Adipocyte (in vitro differentiated cells): ENCODE measurements at regions not wholly inside any gene's neighbourhood (a gene's known extent, or its start where the extent isn't known, plus 50 kb on each side); places are given as distances from the start of the nearest gene placed in this dataset.
A peak's percentile ranks its signal among the peaks of the same experiment; 100 is the strongest.
"Not testable (repeated sequence)": the region's sequence is repeated elsewhere in the genome, so short reads cannot be mapped to it uniquely, and the experiment has no call there.

Experiments used
- DNase-seq: peaks from one replicate; pipeline ENCODE4 v3.0.0-alpha.2; 2015; ENCODE audit warnings: low read depth
- H3K27me3 ChIP-seq: replicated peaks from 2 replicates; pipeline ENCODE4 v1.7.0; 2013; ENCODE audit warnings: mild to moderate bottlenecking, low read length, moderate library complexity; ENCODE audit not compliant: control insufficient read depth, insufficient read depth
- H3K36me3 ChIP-seq: 2 replicates; pipeline ENCODE4 v1.7.0; 2013; ENCODE audit warnings: low read length, mild to moderate bottlenecking, moderate library complexity; ENCODE audit not compliant: control insufficient read depth, insufficient read depth, severe bottlenecking
- H3K4me1 ChIP-seq: 2 replicates; pipeline ENCODE4 v1.7.0; 2013; ENCODE audit warnings: mild to moderate bottlenecking, low read length, moderate library complexity; ENCODE audit not compliant: control insufficient read depth, insufficient read depth
- H3K4me3 ChIP-seq: 2 replicates; pipeline ENCODE4 v1.7.0; 2013; ENCODE audit warnings: mild to moderate bottlenecking, low read length, moderate library complexity
- H3K9ac ChIP-seq: 2 replicates; pipeline ENCODE4 v1.7.0; 2013; ENCODE audit warnings: mild to moderate bottlenecking, low read length, moderate library complexity
- H3K9me3 ChIP-seq: 2 replicates; pipeline ENCODE4 v1.7.0; 2013; ENCODE audit warnings: mild to moderate bottlenecking, low read length, moderate library complexity; ENCODE audit not compliant: control insufficient read depth

GRCh38 chr17:71432378-71433315, 688.2 kb upstream of the SOX9 start:
- DNase-seq = peak; percentile 25
- Histone ChIP-seq H3K27me3 (no peaks in the 10 kb centered on the region), H3K4me3 (no peak overlapping the region), H3K9me3 (peaks cover 5% of the 10 kb centered on the region), H3K4me1 (peaks cover 10% of the 10 kb centered on the region), H3K36me3 (no peaks in the 10 kb centered on the region), H3K9ac (no peak overlapping the region)

- no peak overlapping the region for H3K4me3 ChIP-seq
- no peaks in the 10 kb centered on the region for H3K9me3 ChIP-seq
- no peaks in the 10 kb centered on the region for H3K36me3 ChIP-seq
- no peak for DNase-seq
- H3K27me3 ChIP-seq = no peaks in the 10 kb centered on the region
- no peak overlapping the region for H3K9ac ChIP-seq
- H3K4me1 ChIP-seq = peaks cover 29% of the 10 kb centered on the region
Observed at GRCh38 chr17:71434716-71435115, 686.1 kb upstream of the SOX9 start.

GRCh38 chr17:71436479-71436878, 684.3 kb upstream of the SOX9 start:
- Histone ChIP-seq H3K27me3 (no peaks in the 10 kb centered on the region), H3K4me1 (peaks cover 36% of the 10 kb centered on the region), H3K9me3 (no peaks in the 10 kb centered on the region), H3K9ac (no peak overlapping the region), H3K36me3 (no peaks in the 10 kb centered on the region), H3K4me3 (no peak overlapping the region)
- DNase-seq = no peak

DNA sequence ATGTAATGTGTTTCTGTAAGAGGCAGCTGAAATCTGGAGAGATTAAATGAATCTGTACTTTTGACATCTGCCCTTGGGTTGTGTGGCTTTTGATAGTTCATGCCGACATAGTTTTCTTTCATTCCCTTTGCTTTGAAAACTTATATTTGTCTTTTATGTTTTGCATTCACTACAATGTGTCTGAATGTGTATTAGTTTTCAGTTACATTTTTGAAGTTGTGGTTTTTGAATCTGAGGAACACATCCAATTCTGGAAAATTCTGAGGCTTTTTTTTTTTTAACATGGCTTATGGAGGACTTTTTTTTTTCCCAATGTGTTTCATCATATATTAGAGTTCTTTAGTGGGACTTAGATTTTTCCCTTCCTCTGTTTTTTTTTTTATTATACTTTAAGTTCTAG, 683.7 kb upstream of the SOX9 start:
- H3K9ac ChIP-seq = no peak overlapping the region
- peaks cover 32% of the 10 kb centered on the region for H3K4me1 ChIP-seq
- DNase-seq = peak; percentile 38
- no peak overlapping the region for H3K4me3 ChIP-seq
- H3K27me3 ChIP-seq = no peaks in the 10 kb centered on the region
- no peaks in the 10 kb centered on the region for H3K9me3 ChIP-seq
- H3K36me3 ChIP-seq = no peaks in the 10 kb centered on the region

- peak; percentile 89 for DNase-seq
- Histone ChIP-seq H3K36me3 (no peaks in the 10 kb centered on the region), H3K4me1 (peaks cover 28% of the 10 kb centered on the region), H3K9ac (peak overlapping the region; percentile 36), H3K27me3 (no peaks in the 10 kb centered on the region), H3K9me3 (no peaks in the 10 kb centered on the region), H3K4me3 (no peak overlapping the region)
Observed at GRCh38 chr17:71438631-71439146, 682.1 kb upstream of the SOX9 start.

GRCh38 chr17:71440513-71440912, 680.3 kb upstream of the SOX9 start:
- H3K9me3 ChIP-seq = no peaks in the 10 kb centered on the region
- no peak for DNase-seq
- no peaks in the 10 kb centered on the region for H3K36me3 ChIP-seq
- H3K9ac ChIP-seq = no peak overlapping the region
- no peaks in the 10 kb centered on the region for H3K27me3 ChIP-seq
- H3K4me1 ChIP-seq = peaks cover 28% of the 10 kb centered on the region
- no peak overlapping the region for H3K4me3 ChIP-seq

GRCh38 chr17:71441098-71441497, 679.7 kb upstream of the SOX9 start:
- DNase-seq = peak; percentile 57
- Histone ChIP-seq H3K27me3 (no peaks in the 10 kb centered on the region), H3K4me1 (peaks cover 25% of the 10 kb centered on the region), H3K9me3 (no peaks in the 10 kb centered on the region), H3K36me3 (no peaks in the 10 kb centered on the region), H3K9ac (no peak overlapping the region), H3K4me3 (no peak overlapping the region)

DNA sequence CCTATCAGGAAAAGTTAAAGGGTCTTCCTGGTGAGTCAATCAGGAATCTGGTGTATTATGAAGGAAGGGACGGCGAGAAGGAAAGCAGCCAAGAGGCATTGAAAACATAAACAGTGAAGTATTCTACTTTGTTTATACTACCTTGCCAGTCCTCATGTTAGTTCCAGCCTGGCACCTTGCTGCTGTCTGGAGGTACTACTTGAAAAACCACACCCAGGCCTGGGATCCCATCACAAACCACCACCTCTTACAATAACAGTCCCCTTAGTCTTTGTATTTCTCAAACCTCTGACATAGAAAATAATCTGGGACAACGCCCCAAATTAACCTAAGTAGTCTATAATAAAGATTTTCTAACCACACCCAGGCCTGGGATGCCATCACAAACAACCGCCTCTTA, 676.7 kb upstream of the SOX9 start:
- H3K36me3 ChIP-seq = no peaks in the 10 kb centered on the region
- H3K4me3 ChIP-seq = no peak overlapping the region
- H3K27me3 ChIP-seq = no peaks in the 10 kb centered on the region
- H3K9me3 ChIP-seq = no peaks in the 10 kb centered on the region
- peaks cover 13% of the 10 kb centered on the region for H3K4me1 ChIP-seq
- no peak overlapping the region for H3K9ac ChIP-seq
- DNase-seq = no peak

DNA sequence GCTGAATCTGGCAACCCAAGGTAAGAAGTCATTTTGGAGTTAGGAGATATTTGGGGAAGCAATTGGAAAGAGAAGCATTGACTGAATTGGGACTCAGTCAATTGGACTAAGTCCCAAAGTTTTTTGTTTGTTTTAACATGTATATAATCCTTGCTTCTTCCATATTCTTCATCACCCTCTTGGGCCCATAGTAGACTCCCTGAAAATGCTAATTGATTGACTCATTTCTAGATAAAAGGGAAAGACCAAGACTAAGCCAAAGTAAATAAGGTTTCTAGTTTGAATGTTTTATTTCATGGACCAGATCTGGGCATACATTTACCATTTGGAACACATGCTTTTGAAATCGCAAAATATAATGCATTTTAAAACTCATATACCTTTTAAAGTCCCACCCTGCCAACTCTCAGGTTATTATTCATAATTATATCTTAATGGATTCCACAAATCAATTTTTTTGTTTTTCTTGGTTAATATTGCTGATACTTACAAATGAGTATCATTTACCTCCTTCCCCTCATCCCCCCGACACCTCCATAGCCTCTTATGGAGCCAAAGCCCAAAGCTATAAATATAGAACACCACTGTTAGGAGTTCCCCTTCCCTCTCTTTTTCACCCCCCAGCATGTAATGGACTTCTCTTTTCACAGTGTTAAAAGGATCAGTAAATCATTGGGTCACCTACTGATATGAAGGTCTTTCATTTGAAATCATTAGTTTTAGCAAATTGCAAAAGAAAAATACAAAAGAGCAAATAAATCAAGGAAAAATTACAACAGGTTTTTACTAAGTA, 674.0 kb upstream of the SOX9 start:
- no peak overlapping the region for H3K9ac ChIP-seq
- no peak overlapping the region for H3K4me3 ChIP-seq
- DNase-seq = no peak
- H3K4me1 ChIP-seq = no peaks in the 10 kb centered on the region
- H3K36me3 ChIP-seq = no peaks in the 10 kb centered on the region
- no peaks in the 10 kb centered on the region for H3K9me3 ChIP-seq
- no peaks in the 10 kb centered on the region for H3K27me3 ChIP-seq

DNA sequence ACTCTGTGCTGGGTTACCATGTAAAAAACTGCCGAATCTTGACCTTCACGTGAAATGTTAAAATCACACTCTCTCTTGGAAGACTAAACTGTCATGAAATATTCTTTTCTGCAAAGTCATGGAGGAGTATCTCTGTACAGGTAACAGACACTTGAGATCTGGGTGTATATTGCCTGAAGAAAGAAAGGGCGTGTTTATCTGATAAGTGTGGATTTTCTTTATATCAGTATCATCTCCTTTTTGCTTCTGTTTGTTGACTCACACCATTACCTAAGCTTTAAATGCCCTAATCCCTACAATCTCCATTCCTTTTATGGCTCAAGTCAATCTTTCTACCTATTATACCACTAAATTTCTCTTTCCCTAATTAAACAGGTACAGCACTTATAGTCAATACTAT, 673.2 kb upstream of the SOX9 start:
- no peaks in the 10 kb centered on the region for H3K36me3 ChIP-seq
- no peak overlapping the region for H3K4me3 ChIP-seq
- no peak for DNase-seq
- H3K9me3 ChIP-seq = no peaks in the 10 kb centered on the region
- no peaks in the 10 kb centered on the region for H3K27me3 ChIP-seq
- H3K9ac ChIP-seq = no peak overlapping the region
- no peaks in the 10 kb centered on the region for H3K4me1 ChIP-seq

- H3K4me3 ChIP-seq, H3K27me3 ChIP-seq, DNase-seq, H3K9ac ChIP-seq, H3K9me3 ChIP-seq, H3K36me3 ChIP-seq, H3K4me1 ChIP-seq: not testable (repeated sequence)
Observed at GRCh38 chr17:71450657-71451056, 670.2 kb upstream of the SOX9 start.
